Liver (tissue), 8 donors: ENCODE measurements at regions not wholly inside any gene's neighbourhood (a gene's known extent, or its start where the extent isn't known, plus 50 kb on each side); places are given as distances from the start of the nearest gene placed in this dataset.

Experiments
- DNase-seq: peaks from one replicate; pipeline ENCODE4 v3.0.0-alpha.2; 2017; ENCODE audit warnings: low spot score
- H3K27ac ChIP-seq, 2 donors: one replicate each; pipeline ENCODE4 v1.7.0; 2013; ENCODE audit warnings: inconsistent platforms in 2 of 2, low read length in 2 of 2, control low read depth in 1 of 2, low read depth in 1 of 2, mild to moderate bottlenecking in 1 of 2
- H3K27me3 ChIP-seq, 4 donors: one replicate each; pipeline versions ENCODE4 v1.6.1 to v1.7.0; 2013; ENCODE audit warnings: low read length in 3 of 4, inconsistent platforms in 1 of 4, mild to moderate bottlenecking in 1 of 4, moderate library complexity in 1 of 4; ENCODE audit not compliant: control insufficient read depth in 4 of 4, insufficient read depth in 4 of 4
- H3K36me3 ChIP-seq, 4 donors: one replicate each; pipeline versions ENCODE4 v1.6.1 to v1.7.0; 2013; ENCODE audit warnings: low read length in 3 of 4, mild to moderate bottlenecking in 3 of 4, low read depth in 1 of 4, moderate library complexity in 1 of 4; ENCODE audit not compliant: control insufficient read depth in 4 of 4, insufficient read depth in 3 of 4
- H3K4me1 ChIP-seq, 4 donors: one replicate each; pipeline versions ENCODE4 v1.6.1 to v1.7.0; 2013; ENCODE audit warnings: low read length in 3 of 4, mild to moderate bottlenecking in 3 of 4, moderate library complexity in 1 of 4; ENCODE audit not compliant: control insufficient read depth in 4 of 4, insufficient read depth in 4 of 4
- H3K4me3 ChIP-seq, 3 donors: one replicate each; pipeline versions ENCODE4 v1.6.1 to v1.7.0; 2013; ENCODE audit warnings: low read length in 3 of 3, control low read depth in 1 of 3, low read depth in 1 of 3, mild to moderate bottlenecking in 1 of 3
- H3K9ac ChIP-seq, 2 donors: one replicate each; pipeline ENCODE4 v1.7.0; 2013; ENCODE audit warnings: low read length in 2 of 2, mild to moderate bottlenecking in 2 of 2, moderate library complexity in 2 of 2, control low read depth in 1 of 2, low read depth in 1 of 2
- H3K9me3 ChIP-seq, 4 donors: one replicate each; pipeline versions ENCODE4 v1.6.1 to v1.7.0; 2013; ENCODE audit warnings: low read length in 3 of 4; ENCODE audit not compliant: control insufficient read depth in 4 of 4
- FOXA1 ChIP-seq: IDR thresholded peaks from 2 replicates; pipeline ENCODE4 v1.6.1; 2016; ENCODE audit warnings: antibody characterized with exemption
- FOXA2 ChIP-seq: IDR thresholded peaks from 2 replicates; pipeline ENCODE4 v1.6.1; 2016; ENCODE audit warnings: antibody characterized with exemption
- GABPA ChIP-seq, 2 donors: IDR thresholded peaks in 1 of 2; conservative IDR thresholded peaks in 1 of 2; 2 replicates each; pipeline ENCODE4 v1.6.1; 2016; ENCODE audit warnings: antibody characterized with exemption in 2 of 2, mild to moderate bottlenecking in 1 of 2, moderate library complexity in 1 of 2
- HNF4A ChIP-seq, 2 donors: conservative IDR thresholded peaks; 2 replicates each; pipeline ENCODE4 v1.6.1; 2016; ENCODE audit warnings: antibody characterized with exemption in 2 of 2, mild to moderate bottlenecking in 2 of 2
- RXRA ChIP-seq, 2 donors: IDR thresholded peaks; 2 replicates each; pipeline ENCODE4 v1.6.1; 2017 to 2018; ENCODE audit warnings: antibody characterized with exemption in 2 of 2, mild to moderate bottlenecking in 1 of 2
- SP1 ChIP-seq: IDR thresholded peaks from 2 replicates; pipeline ENCODE4 v1.6.1; 2018; ENCODE audit warnings: antibody characterized with exemption, mild to moderate bottlenecking
- YY1 ChIP-seq: IDR thresholded peaks from 2 replicates; pipeline ENCODE4 v1.6.1; 2016; ENCODE audit warnings: antibody characterized with exemption, mild to moderate bottlenecking
- WGBS: extraction: QIAGEN DNeasy Blood & Tissue Kit; methylation state at CpG from one replicate; pipeline ENCODE4 v1.1.7; 2013; 5-methylcytosine and 5-hydroxymethylcytosine counted together
- TF ChIP-seq, protein P1 (sequence below): fragments of 150-350 bp; IDR thresholded peaks from 2 replicates; pipeline ENCODE4 v1.5.1; 2017; ENCODE audit warnings: improper control_type of control experiment, low read depth, low read length; ENCODE audit not compliant: missing input control
- TF ChIP-seq, protein P2 (sequence below): IDR thresholded peaks from 2 replicates; pipeline ENCODE4 v1.6.1; 2016; ENCODE audit warnings: antibody characterized with exemption
- TF ChIP-seq, protein P3 (sequence below): IDR thresholded peaks from 2 replicates; pipeline ENCODE4 v1.6.1; 2016; ENCODE audit warnings: antibody characterized with exemption, mild to moderate bottlenecking
- TF ChIP-seq, protein P4 (sequence below): IDR thresholded peaks from 2 replicates; pipeline ENCODE4 v1.6.1; 2016; ENCODE audit warnings: antibody characterized with exemption
- donor health status: healthy.
- donor health status: healthy.
- donor health status: healthy.
- donor health status: healthy.
- donor health status: healthy.

DNA sequence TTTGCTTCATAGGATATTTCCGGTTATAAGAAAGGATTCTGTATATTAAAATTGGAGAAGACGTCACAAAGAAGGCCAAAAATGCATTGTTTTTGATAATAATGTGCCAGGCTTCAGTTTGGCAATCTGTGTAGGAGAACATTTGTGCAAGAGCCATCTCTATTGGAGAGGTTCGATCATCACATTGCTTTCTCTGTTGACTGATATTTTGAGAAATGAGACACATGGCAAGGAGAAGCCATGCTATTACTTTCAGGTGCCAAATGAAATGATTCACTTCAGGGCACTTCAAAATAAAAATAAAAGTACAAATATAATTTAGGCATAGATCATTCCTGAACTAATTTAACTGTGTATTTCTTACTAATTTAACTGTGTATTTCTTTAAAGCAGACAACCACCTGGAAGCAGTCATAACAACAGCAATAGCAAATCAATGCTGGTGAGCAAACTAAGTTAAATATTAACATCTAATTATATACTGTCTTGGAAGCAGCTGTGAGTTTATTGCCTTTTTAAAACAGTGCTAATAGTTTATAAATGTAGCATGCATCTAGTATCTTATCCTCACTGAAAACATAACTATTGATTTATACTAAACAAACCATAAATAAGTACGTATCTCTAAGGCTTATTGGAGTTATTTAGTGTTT lies 50.2 kb upstream of the CHST9 start:
- Histone ChIP-seq H3K36me3 (no peaks in the 10 kb centered on the region), H3K4me3 (no peak overlapping the region), H3K4me1 (peaks cover 2 to 31% (median 25%) of the 10 kb centered on the region in 4 donors), H3K27me3 (no peaks in the 10 kb centered on the region), H3K27ac (peak overlapping the region; percentile 40 to 69), H3K9ac (peak overlapping the region in 1 of 2 donors; percentile 31), H3K9me3 (no peaks in the 10 kb centered on the region)
- DNase-seq, result no peak
- 38% methylated on average over 4 of the region's 4 CpGs for WGBS
- no peak for TF ChIP-seq GABPA (IDR thresholded peaks at IDR 0.05 in 1 of 2, conservative IDR thresholded peaks at IDR 0.05 in 1 of 2)
- TF ChIP-seq, protein P1, sequence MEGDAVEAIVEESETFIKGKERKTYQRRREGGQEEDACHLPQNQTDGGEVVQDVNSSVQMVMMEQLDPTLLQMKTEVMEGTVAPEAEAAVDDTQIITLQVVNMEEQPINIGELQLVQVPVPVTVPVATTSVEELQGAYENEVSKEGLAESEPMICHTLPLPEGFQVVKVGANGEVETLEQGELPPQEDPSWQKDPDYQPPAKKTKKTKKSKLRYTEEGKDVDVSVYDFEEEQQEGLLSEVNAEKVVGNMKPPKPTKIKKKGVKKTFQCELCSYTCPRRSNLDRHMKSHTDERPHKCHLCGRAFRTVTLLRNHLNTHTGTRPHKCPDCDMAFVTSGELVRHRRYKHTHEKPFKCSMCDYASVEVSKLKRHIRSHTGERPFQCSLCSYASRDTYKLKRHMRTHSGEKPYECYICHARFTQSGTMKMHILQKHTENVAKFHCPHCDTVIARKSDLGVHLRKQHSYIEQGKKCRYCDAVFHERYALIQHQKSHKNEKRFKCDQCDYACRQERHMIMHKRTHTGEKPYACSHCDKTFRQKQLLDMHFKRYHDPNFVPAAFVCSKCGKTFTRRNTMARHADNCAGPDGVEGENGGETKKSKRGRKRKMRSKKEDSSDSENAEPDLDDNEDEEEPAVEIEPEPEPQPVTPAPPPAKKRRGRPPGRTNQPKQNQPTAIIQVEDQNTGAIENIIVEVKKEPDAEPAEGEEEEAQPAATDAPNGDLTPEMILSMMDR, result no peak
- peak; percentile 35 for TF ChIP-seq SP1
- peak; percentile 6 to 38 for TF ChIP-seq RXRA (IDR thresholded peaks at IDR 0.05)
- TF ChIP-seq, protein P2, sequence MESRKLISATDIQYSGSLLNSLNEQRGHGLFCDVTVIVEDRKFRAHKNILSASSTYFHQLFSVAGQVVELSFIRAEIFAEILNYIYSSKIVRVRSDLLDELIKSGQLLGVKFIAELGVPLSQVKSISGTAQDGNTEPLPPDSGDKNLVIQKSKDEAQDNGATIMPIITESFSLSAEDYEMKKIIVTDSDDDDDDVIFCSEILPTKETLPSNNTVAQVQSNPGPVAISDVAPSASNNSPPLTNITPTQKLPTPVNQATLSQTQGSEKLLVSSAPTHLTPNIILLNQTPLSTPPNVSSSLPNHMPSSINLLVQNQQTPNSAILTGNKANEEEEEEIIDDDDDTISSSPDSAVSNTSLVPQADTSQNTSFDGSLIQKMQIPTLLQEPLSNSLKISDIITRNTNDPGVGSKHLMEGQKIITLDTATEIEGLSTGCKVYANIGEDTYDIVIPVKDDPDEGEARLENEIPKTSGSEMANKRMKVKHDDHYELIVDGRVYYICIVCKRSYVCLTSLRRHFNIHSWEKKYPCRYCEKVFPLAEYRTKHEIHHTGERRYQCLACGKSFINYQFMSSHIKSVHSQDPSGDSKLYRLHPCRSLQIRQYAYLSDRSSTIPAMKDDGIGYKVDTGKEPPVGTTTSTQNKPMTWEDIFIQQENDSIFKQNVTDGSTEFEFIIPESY, result peak; percentile 21
- no peak for TF ChIP-seq FOXA1
- peak; percentile 26 for TF ChIP-seq FOXA2
- TF ChIP-seq, protein P3, sequence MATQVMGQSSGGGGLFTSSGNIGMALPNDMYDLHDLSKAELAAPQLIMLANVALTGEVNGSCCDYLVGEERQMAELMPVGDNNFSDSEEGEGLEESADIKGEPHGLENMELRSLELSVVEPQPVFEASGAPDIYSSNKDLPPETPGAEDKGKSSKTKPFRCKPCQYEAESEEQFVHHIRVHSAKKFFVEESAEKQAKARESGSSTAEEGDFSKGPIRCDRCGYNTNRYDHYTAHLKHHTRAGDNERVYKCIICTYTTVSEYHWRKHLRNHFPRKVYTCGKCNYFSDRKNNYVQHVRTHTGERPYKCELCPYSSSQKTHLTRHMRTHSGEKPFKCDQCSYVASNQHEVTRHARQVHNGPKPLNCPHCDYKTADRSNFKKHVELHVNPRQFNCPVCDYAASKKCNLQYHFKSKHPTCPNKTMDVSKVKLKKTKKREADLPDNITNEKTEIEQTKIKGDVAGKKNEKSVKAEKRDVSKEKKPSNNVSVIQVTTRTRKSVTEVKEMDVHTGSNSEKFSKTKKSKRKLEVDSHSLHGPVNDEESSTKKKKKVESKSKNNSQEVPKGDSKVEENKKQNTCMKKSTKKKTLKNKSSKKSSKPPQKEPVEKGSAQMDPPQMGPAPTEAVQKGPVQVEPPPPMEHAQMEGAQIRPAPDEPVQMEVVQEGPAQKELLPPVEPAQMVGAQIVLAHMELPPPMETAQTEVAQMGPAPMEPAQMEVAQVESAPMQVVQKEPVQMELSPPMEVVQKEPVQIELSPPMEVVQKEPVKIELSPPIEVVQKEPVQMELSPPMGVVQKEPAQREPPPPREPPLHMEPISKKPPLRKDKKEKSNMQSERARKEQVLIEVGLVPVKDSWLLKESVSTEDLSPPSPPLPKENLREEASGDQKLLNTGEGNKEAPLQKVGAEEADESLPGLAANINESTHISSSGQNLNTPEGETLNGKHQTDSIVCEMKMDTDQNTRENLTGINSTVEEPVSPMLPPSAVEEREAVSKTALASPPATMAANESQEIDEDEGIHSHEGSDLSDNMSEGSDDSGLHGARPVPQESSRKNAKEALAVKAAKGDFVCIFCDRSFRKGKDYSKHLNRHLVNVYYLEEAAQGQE, result no peak
- TF ChIP-seq YY1, result peak; percentile 56
- TF ChIP-seq, protein P4, sequence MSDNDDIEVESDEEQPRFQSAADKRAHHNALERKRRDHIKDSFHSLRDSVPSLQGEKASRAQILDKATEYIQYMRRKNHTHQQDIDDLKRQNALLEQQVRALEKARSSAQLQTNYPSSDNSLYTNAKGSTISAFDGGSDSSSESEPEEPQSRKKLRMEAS, result no peak
- TF ChIP-seq HNF4A (conservative IDR thresholded peaks at IDR 0.05), result peak in 1 of 2 donors; percentile 17
